ENCODE measurements at regions not wholly inside any gene's neighbourhood (a gene's known extent, or its start where the extent isn't known, plus 50 kb on each side); places are given as distances from the start of the nearest gene placed in this dataset.

- H3K4me3 ChIP-seq = no peak overlapping the region
- H3K4me1 ChIP-seq = peaks cover 0 to 12% (median 9%) of the 10 kb centered on the region in 10 experiments; a peak in 11 of 20 replicates
- no peaks in the 10 kb centered on the region for H3K27me3 ChIP-seq
- H3K9me3 ChIP-seq (replicated peaks in 1 of 11) = peaks cover 0 to 7% (median 0%) of the 10 kb centered on the region in 11 experiments; a peak in 4 of 22 replicates
- no peak overlapping the region for H3K9ac ChIP-seq
- no peaks in the 10 kb centered on the region for H4K20me1 ChIP-seq
- H3K27ac ChIP-seq = no peak overlapping the region
- TF ChIP-seq Cebpa-rat (IDR thresholded peaks at IDR 0.05) = no peak
- H3K4me2 ChIP-seq = peak overlapping the region in 8 of 11 experiments; percentile 10 to 67 (median 48); a peak in 14 of 22 replicates
- H3K36me3 ChIP-seq = no peaks in the 10 kb centered on the region
Observed at GRCh38 chr22:33221568-33221967, 163.4 kb upstream of the SYN3 start.

GRCh38 chr22:33220476-33221080 lies 162.4 kb upstream of the SYN3 start:
- H3K9ac ChIP-seq = no peak overlapping the region
- no peaks in the 10 kb centered on the region for H3K36me3 ChIP-seq
- no peaks in the 10 kb centered on the region for H3K27me3 ChIP-seq
- H3K4me2 ChIP-seq = no peak overlapping the region; a peak in 1 of 22 replicates
- no peaks in the 10 kb centered on the region; a peak in 1 of 22 replicates for H3K9me3 ChIP-seq (replicated peaks in 1 of 11)
- no peak overlapping the region for H3K27ac ChIP-seq
- no peak overlapping the region for H3K4me3 ChIP-seq
- peaks cover 0 to 12% (median 9%) of the 10 kb centered on the region in 10 experiments; a peak in 11 of 20 replicates for H3K4me1 ChIP-seq
- no peaks in the 10 kb centered on the region for H4K20me1 ChIP-seq
- TF ChIP-seq Cebpa-rat (IDR thresholded peaks at IDR 0.05) = no peak

DNA sequence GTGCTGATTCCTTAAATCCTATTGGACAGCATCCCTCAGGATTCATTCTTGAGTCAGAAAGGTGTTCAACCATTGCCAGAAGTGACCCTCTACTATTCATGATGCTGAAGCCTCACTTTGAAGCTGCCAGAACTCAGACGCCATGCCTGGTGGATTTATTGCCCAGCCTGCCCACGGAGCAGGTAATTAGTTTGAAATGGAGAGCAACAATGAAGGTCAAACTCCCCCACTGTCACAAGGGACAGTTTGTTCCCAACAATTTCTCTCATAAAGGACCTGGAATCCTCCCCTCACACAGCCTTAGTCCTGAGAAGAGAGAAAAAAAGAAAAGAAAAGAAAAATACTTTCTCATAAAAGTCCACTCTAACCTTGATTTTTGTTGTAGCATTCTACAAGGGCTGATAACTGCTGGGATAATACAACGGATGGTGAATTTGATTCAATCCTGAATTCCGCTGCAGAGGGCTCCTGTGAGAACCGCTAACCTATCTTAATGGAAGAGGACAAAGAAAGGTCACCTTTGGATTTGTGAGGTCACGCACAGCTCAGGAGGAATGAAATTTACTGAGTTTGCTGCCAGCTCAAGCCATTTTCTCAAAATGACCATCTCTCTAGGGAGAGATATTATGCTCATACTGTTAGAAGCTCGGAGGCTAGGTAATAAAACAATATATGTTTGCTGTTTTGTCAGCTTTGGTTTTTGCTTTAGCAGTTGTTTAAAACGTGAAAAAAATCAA lies 161.6 kb upstream of the SYN3 start:
- H3K4me1 ChIP-seq = peaks cover 0 to 12% (median 9%) of the 10 kb centered on the region in 10 experiments; a peak in 11 of 20 replicates
- H3K9ac ChIP-seq = no peak overlapping the region
- no peaks in the 10 kb centered on the region for H4K20me1 ChIP-seq
- no peaks in the 10 kb centered on the region for H3K36me3 ChIP-seq
- H3K27me3 ChIP-seq = no peaks in the 10 kb centered on the region
- no peak for TF ChIP-seq Cebpa-rat (IDR thresholded peaks at IDR 0.05)
- no peak overlapping the region for H3K4me2 ChIP-seq
- no peaks in the 10 kb centered on the region; a peak in 1 of 22 replicates for H3K9me3 ChIP-seq (replicated peaks in 1 of 11)
- no peak overlapping the region for H3K27ac ChIP-seq
- no peak overlapping the region for H3K4me3 ChIP-seq

DNA sequence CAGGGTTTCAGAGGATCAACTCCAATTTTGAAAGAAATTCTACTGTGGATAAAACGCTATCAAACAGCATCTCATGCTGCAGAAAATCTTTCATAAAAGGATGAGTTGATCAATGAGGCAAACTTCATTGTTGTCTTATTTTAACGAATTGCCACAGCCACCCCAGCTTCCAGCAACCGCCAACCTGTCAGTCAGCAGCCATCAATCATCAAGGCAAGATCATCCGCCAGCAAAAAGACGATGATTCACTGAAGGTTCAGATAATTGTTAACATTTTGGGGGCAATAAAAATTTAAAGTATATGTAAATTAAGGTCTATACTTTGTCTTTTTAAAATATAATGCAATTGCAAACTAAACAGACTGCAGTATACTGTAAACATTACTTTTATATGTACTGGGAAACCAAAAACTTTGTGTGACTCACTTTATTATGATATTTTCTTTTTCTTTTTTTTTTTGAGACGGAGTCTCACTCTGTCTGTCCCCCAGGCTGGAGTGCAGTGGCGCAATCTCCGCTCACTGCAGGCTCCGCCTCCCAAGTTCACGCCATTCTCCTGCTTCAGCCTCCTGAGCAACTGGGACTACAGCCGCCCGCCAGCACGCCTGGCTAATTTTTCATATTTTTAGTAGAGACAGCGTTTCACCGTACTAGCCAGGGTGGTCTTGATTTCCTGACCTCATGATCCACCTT lies 155.3 kb upstream of the SYN3 start:
- Histone ChIP-seq H3K9ac (no peak overlapping the region), H3K9me3 (replicated peaks in 1 of 11) (no peaks in the 10 kb centered on the region), H3K27me3 (no peaks in the 10 kb centered on the region), H4K20me1 (no peaks in the 10 kb centered on the region), H3K4me1 (peaks cover 0 to 5% (median 0%) of the 10 kb centered on the region in 10 experiments; a peak in 1 of 20 replicates), H3K4me2 (no peak overlapping the region), H3K27ac (no peak overlapping the region), H3K4me3 (no peak overlapping the region), H3K36me3 (no peaks in the 10 kb centered on the region)
- no peak for TF ChIP-seq Cebpa-rat (IDR thresholded peaks at IDR 0.05)

- no peak for TF ChIP-seq Cebpa-rat (IDR thresholded peaks at IDR 0.05)
- Histone ChIP-seq H3K9me3 (replicated peaks in 1 of 11) (no peaks in the 10 kb centered on the region), H3K36me3 (no peaks in the 10 kb centered on the region), H3K9ac (no peak overlapping the region), H3K4me2 (no peak overlapping the region), H3K27ac (no peak overlapping the region), H3K27me3 (no peaks in the 10 kb centered on the region), H4K20me1 (no peaks in the 10 kb centered on the region), H3K4me3 (no peak overlapping the region), H3K4me1 (peaks cover 0 to 5% (median 0%) of the 10 kb centered on the region in 10 experiments; a peak in 1 of 20 replicates)
Observed at GRCh38 chr22:33209930-33210784, 152.0 kb upstream of the SYN3 start.

- H3K9ac ChIP-seq = no peak overlapping the region
- no peaks in the 10 kb centered on the region for H3K36me3 ChIP-seq
- no peaks in the 10 kb centered on the region for H4K20me1 ChIP-seq
- peak overlapping the region in 1 of 11 experiments; percentile 4; a peak in 1 of 22 replicates for H3K4me2 ChIP-seq
- no peak overlapping the region for H3K27ac ChIP-seq
- no peak for TF ChIP-seq Cebpa-rat (IDR thresholded peaks at IDR 0.05)
- H3K4me3 ChIP-seq = no peak overlapping the region
- peaks cover 0 to 15% (median 8%) of the 10 kb centered on the region in 10 experiments; a peak in 12 of 20 replicates for H3K4me1 ChIP-seq
- H3K9me3 ChIP-seq (replicated peaks in 1 of 11) = no peaks in the 10 kb centered on the region
- no peaks in the 10 kb centered on the region for H3K27me3 ChIP-seq
Observed at GRCh38 chr22:33204408-33204807, 146.2 kb upstream of the SYN3 start.

DNA sequence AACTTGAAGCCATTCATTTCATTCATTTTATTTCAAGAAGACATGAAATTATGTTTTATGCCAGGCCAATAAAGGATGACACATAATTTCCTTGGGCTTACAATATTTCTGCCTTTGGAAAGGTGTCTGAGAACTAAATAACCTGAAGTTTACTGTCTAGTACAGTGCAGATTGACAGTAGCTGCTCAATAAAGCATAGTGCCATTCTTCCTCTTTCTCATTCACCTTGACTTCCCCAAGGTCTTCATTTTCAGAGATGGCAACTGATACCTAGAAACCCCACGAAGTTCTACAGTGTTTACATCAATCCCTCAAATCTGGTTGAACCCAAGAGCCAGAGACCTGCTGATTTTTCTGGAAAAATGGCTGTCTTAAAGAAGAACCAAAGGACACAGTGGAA lies 144.3 kb upstream of the SYN3 start:
- no peak overlapping the region for H3K4me3 ChIP-seq
- H3K4me2 ChIP-seq = no peak overlapping the region
- H3K27ac ChIP-seq = no peak overlapping the region
- no peaks in the 10 kb centered on the region for H3K36me3 ChIP-seq
- H3K4me1 ChIP-seq = peaks cover 0 to 15% (median 8%) of the 10 kb centered on the region in 10 experiments; a peak in 12 of 20 replicates
- no peak for TF ChIP-seq Cebpa-rat (IDR thresholded peaks at IDR 0.05)
- H3K27me3 ChIP-seq = no peaks in the 10 kb centered on the region
- no peak overlapping the region for H3K9ac ChIP-seq
- H4K20me1 ChIP-seq = no peaks in the 10 kb centered on the region
- no peaks in the 10 kb centered on the region for H3K9me3 ChIP-seq (replicated peaks in 1 of 11)

GRCh38 chr22:33194529-33195077 lies 136.4 kb upstream of the SYN3 start:
- no peak overlapping the region for H3K9ac ChIP-seq
- no peak overlapping the region for H3K4me2 ChIP-seq
- no peaks in the 10 kb centered on the region for H3K4me1 ChIP-seq
- no peak overlapping the region for H3K27ac ChIP-seq
- no peaks in the 10 kb centered on the region for H3K9me3 ChIP-seq (replicated peaks in 1 of 11)
- H4K20me1 ChIP-seq = no peaks in the 10 kb centered on the region
- no peaks in the 10 kb centered on the region for H3K27me3 ChIP-seq
- no peak for TF ChIP-seq Cebpa-rat (IDR thresholded peaks at IDR 0.05)
- no peak overlapping the region for H3K4me3 ChIP-seq
- H3K36me3 ChIP-seq = no peaks in the 10 kb centered on the region

Data from BLaER1 treated with 17β-estradiol and CSF1 and Interleukin-3, amounts not matched to agents 10 nM and 100 nM (cell line).